ENCODE measurements at regions not wholly inside any gene's neighbourhood (a gene's known extent, or its start where the extent isn't known, plus 50 kb on each side); places are given as distances from the start of the nearest gene placed in this dataset.

DNA sequence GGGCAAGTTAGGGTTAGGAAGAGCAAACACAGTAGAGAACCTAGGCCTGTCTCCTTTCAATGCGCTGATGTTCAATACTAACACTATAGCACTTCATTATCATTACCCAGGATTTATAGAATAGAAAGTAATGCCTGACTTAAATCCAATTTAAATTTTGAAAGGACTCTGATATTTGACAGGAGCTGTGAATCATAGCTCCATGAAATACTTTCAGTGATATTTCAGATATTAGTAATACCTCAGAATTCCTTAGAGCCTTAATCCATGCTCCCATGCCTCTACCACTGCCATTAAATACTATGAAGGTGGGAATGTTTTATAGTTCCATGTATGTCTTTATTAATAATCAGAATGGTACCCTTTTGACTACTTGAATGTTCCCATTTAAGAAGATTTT, 530.2 kb downstream of the BCKDHB start:
- no peak for TF ChIP-seq TAF1 (IDR thresholded peaks at IDR 0.05; ENCODE audit: low read depth, low read length)
- no peak for TF ChIP-seq POLR2A (IDR thresholded peaks at IDR 0.05; ENCODE audit: low read depth, low read length)

All from GM12891 (cell line).